ENCODE measurements at regions not wholly inside any gene's neighbourhood (a gene's known extent, or its start where the extent isn't known, plus 50 kb on each side); places are given as distances from the start of the nearest gene placed in this dataset.

DNA sequence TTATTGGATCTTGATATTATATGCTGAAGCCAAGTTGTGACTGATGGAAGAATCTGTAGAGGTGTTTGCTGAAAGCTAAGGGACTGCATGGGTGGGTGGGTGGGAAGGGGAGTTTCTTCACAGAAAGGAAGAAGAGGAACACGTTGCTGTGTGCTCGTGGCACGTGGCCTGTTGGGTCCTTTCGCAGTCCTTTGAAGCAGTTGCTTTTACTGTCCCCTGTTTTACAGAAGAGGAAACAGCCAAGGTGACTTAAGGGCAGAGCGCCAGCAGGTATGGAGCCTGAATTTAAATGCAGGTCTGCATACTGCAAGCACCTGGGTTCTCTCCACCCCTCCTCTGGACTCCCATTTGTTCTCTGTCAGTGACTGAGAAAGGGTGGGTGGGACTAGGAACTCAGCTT lies 59.4 kb upstream of the PRR23C start:
- H3K27me3 ChIP-seq (replicated peaks in 2 of 5; ENCODE audit: control insufficient read depth in 4 of 5, insufficient read depth in 5 of 5, low read length in 4 of 5) = peaks cover 0 to 13% (median 0%) of the 10 kb centered on the region in 5 experiments
- 68% methylated on average over 5 of the region's 5 CpGs for WGBS (ENCODE audit: insufficient coverage)
- CTCF ChIA-PET = no interaction called here

GRCh38 chr3:139105154-139105702 lies 60.5 kb upstream of the PRR23C start:
- DNase-seq = no peak
- POLR2A ChIA-PET = no interaction called here
- peaks cover 0 to 10% (median 0%) of the 10 kb centered on the region in 5 experiments for H3K27me3 ChIP-seq (replicated peaks in 2 of 5; ENCODE audit: control insufficient read depth in 4 of 5, insufficient read depth in 5 of 5, low read length in 4 of 5)
- H3K4me1 ChIP-seq (ENCODE audit: control extremely low read depth in 1 of 4, control insufficient read depth in 4 of 4, insufficient read depth in 4 of 4, low read length in 3 of 4) = no peaks in the 10 kb centered on the region
- H3K9me3 ChIP-seq (ENCODE audit: control extremely low read depth in 1 of 5, control insufficient read depth in 4 of 5, insufficient read depth in 2 of 5, low read depth in 1 of 5, low read length in 4 of 5) = no peaks in the 10 kb centered on the region
- CTCF ChIA-PET = no interaction called here
- WGBS (ENCODE audit: insufficient coverage) = 97% methylated on average over 6 of the region's 7 CpGs
- H3K4me3 ChIP-seq (ENCODE audit: control insufficient read depth in 1 of 7, extremely low read depth in 1 of 7, insufficient read depth in 4 of 7, low read depth in 2 of 7, low read length in 6 of 7) = no peak overlapping the region
- H3K36me3 ChIP-seq (ENCODE audit: control insufficient read depth in 4 of 4, insufficient read depth in 4 of 4, low read length in 3 of 4) = no peaks in the 10 kb centered on the region
- H3K27ac ChIP-seq (ENCODE audit: insufficient read depth in 1 of 2, low read depth in 1 of 2, low read length in 2 of 2, poor library complexity in 1 of 2, severe bottlenecking in 2 of 2) = no peak overlapping the region

More for the DNA sequence above, 59.4 kb upstream of the PRR23C start:
- DNase-seq = no peak
- no peak overlapping the region for H3K4me3 ChIP-seq (ENCODE audit: control insufficient read depth in 1 of 7, extremely low read depth in 1 of 7, insufficient read depth in 4 of 7, low read depth in 2 of 7, low read length in 6 of 7)
- no peaks in the 10 kb centered on the region for H3K36me3 ChIP-seq (ENCODE audit: control insufficient read depth in 4 of 4, insufficient read depth in 4 of 4, low read length in 3 of 4)
- POLR2A ChIA-PET = no interaction called here
- no peaks in the 10 kb centered on the region for H3K9me3 ChIP-seq (ENCODE audit: control extremely low read depth in 1 of 5, control insufficient read depth in 4 of 5, insufficient read depth in 2 of 5, low read depth in 1 of 5, low read length in 4 of 5)
- no peaks in the 10 kb centered on the region for H3K4me1 ChIP-seq (ENCODE audit: control extremely low read depth in 1 of 4, control insufficient read depth in 4 of 4, insufficient read depth in 4 of 4, low read length in 3 of 4)
- H3K27ac ChIP-seq (ENCODE audit: insufficient read depth in 1 of 2, low read depth in 1 of 2, low read length in 2 of 2, poor library complexity in 1 of 2, severe bottlenecking in 2 of 2) = no peak overlapping the region

GRCh38 chr3:139106013-139106932 lies 61.6 kb upstream of the PRR23C start:
- ChIA-PET POLR2A (no interaction called here), CTCF (no interaction called here)
- 86% methylated on average over 7 of the region's 7 CpGs for WGBS (ENCODE audit: insufficient coverage)
- Histone ChIP-seq H3K27me3 (replicated peaks in 2 of 5; ENCODE audit: control insufficient read depth in 4 of 5, insufficient read depth in 5 of 5, low read length in 4 of 5) (peaks cover 0 to 8% (median 0%) of the 10 kb centered on the region in 5 experiments), H3K36me3 (ENCODE audit: control insufficient read depth in 4 of 4, insufficient read depth in 4 of 4, low read length in 3 of 4) (no peaks in the 10 kb centered on the region), H3K9me3 (ENCODE audit: control extremely low read depth in 1 of 5, control insufficient read depth in 4 of 5, insufficient read depth in 2 of 5, low read depth in 1 of 5, low read length in 4 of 5) (no peaks in the 10 kb centered on the region), H3K4me1 (ENCODE audit: control extremely low read depth in 1 of 4, control insufficient read depth in 4 of 4, insufficient read depth in 4 of 4, low read length in 3 of 4) (no peaks in the 10 kb centered on the region), H3K4me3 (ENCODE audit: control insufficient read depth in 1 of 7, extremely low read depth in 1 of 7, insufficient read depth in 4 of 7, low read depth in 2 of 7, low read length in 6 of 7) (no peak overlapping the region), H3K27ac (ENCODE audit: insufficient read depth in 1 of 2, low read depth in 1 of 2, low read length in 2 of 2, poor library complexity in 1 of 2, severe bottlenecking in 2 of 2) (no peak overlapping the region)
- DNase-seq = no peak

- H3K27me3 ChIP-seq (replicated peaks in 2 of 5; ENCODE audit: control insufficient read depth in 4 of 5, insufficient read depth in 5 of 5, low read length in 4 of 5) = peaks cover 0 to 9% (median 0%) of the 10 kb centered on the region in 5 experiments
- no peak for DNase-seq
- H3K9me3 ChIP-seq (ENCODE audit: control extremely low read depth in 1 of 5, control insufficient read depth in 4 of 5, insufficient read depth in 2 of 5, low read depth in 1 of 5, low read length in 4 of 5) = no peaks in the 10 kb centered on the region
- ChIA-PET CTCF (no interaction called here), POLR2A (no interaction called here)
- H3K4me3 ChIP-seq (ENCODE audit: control insufficient read depth in 1 of 7, extremely low read depth in 1 of 7, insufficient read depth in 4 of 7, low read depth in 2 of 7, low read length in 6 of 7) = no peak overlapping the region
- no peaks in the 10 kb centered on the region for H3K36me3 ChIP-seq (ENCODE audit: control insufficient read depth in 4 of 4, insufficient read depth in 4 of 4, low read length in 3 of 4)
- no peaks in the 10 kb centered on the region for H3K4me1 ChIP-seq (ENCODE audit: control extremely low read depth in 1 of 4, control insufficient read depth in 4 of 4, insufficient read depth in 4 of 4, low read length in 3 of 4)
- H3K27ac ChIP-seq (ENCODE audit: insufficient read depth in 1 of 2, low read depth in 1 of 2, low read length in 2 of 2, poor library complexity in 1 of 2, severe bottlenecking in 2 of 2) = no peak overlapping the region
- 95% methylated on average over 11 of the region's 13 CpGs for WGBS (ENCODE audit: insufficient coverage)
Measured at GRCh38 chr3:139107424-139108252, 62.9 kb upstream of the PRR23C start.

DNA sequence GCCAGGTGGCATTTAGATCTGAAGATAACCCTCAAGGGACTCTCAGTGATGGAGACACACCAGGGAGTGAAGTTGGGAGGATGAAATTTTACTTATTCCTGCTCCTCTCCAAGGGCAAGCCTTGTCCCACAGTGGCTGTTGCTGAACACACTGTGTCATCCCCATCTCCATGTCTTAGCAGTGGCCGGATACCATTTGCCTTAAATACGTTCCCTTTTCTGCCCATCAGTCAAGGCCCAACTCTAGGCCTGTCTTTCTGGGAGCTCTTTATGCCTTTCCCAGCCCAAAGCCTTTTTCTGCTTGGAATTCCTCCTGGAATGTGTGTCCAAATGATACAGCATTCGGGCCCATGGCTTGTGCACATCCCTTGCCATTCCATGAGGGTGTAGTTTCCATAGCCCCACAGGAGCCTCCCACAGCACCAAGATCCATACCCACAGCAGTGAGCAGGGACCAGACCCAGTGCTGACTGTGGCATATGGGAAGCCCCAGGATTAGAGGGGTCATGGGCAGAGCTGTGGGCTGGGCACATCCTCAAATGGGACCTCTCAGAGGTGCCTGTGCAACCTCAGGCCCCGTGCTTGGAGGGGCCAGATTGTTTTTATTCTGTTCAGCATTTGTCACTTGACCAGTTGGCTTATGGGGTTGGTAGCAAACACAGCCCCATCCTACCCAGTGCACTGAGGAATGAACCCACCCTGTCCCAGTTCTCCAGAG lies 63.7 kb upstream of the PRR23C start:
- no peak overlapping the region for H3K4me3 ChIP-seq (ENCODE audit: control insufficient read depth in 1 of 7, extremely low read depth in 1 of 7, insufficient read depth in 4 of 7, low read depth in 2 of 7, low read length in 6 of 7)
- DNase-seq = no peak
- peaks cover 0 to 9% (median 0%) of the 10 kb centered on the region in 5 experiments for H3K27me3 ChIP-seq (replicated peaks in 2 of 5; ENCODE audit: control insufficient read depth in 4 of 5, insufficient read depth in 5 of 5, low read length in 4 of 5)
- H3K9me3 ChIP-seq (ENCODE audit: control extremely low read depth in 1 of 5, control insufficient read depth in 4 of 5, insufficient read depth in 2 of 5, low read depth in 1 of 5, low read length in 4 of 5) = no peaks in the 10 kb centered on the region
- CTCF ChIA-PET = interaction anchor here (1.3 kb wide), 1 partner anchor 221 kb away, joined by 5 read pairs; no protein-coding TSS in a partner anchor
- no peaks in the 10 kb centered on the region for H3K36me3 ChIP-seq (ENCODE audit: control insufficient read depth in 4 of 4, insufficient read depth in 4 of 4, low read length in 3 of 4)
- 96% methylated on average over 2 of the region's 4 CpGs for WGBS (ENCODE audit: insufficient coverage)
- H3K27ac ChIP-seq (ENCODE audit: insufficient read depth in 1 of 2, low read depth in 1 of 2, low read length in 2 of 2, poor library complexity in 1 of 2, severe bottlenecking in 2 of 2) = no peak overlapping the region
- H3K4me1 ChIP-seq (ENCODE audit: control extremely low read depth in 1 of 4, control insufficient read depth in 4 of 4, insufficient read depth in 4 of 4, low read length in 3 of 4) = no peaks in the 10 kb centered on the region
- POLR2A ChIA-PET = no interaction called here

GRCh38 chr3:139109271-139109670 lies 64.6 kb upstream of the PRR23C start:
- Histone ChIP-seq H3K36me3 (ENCODE audit: control insufficient read depth in 4 of 4, insufficient read depth in 4 of 4, low read length in 3 of 4) (no peaks in the 10 kb centered on the region), H3K27me3 (replicated peaks in 2 of 5; ENCODE audit: control insufficient read depth in 4 of 5, insufficient read depth in 5 of 5, low read length in 4 of 5) (peaks cover 0 to 9% (median 0%) of the 10 kb centered on the region in 5 experiments), H3K4me3 (ENCODE audit: control insufficient read depth in 1 of 7, extremely low read depth in 1 of 7, insufficient read depth in 4 of 7, low read depth in 2 of 7, low read length in 6 of 7) (no peak overlapping the region), H3K4me1 (ENCODE audit: control extremely low read depth in 1 of 4, control insufficient read depth in 4 of 4, insufficient read depth in 4 of 4, low read length in 3 of 4) (no peaks in the 10 kb centered on the region), H3K27ac (ENCODE audit: insufficient read depth in 1 of 2, low read depth in 1 of 2, low read length in 2 of 2, poor library complexity in 1 of 2, severe bottlenecking in 2 of 2) (no peak overlapping the region), H3K9me3 (ENCODE audit: control extremely low read depth in 1 of 5, control insufficient read depth in 4 of 5, insufficient read depth in 2 of 5, low read depth in 1 of 5, low read length in 4 of 5) (no peaks in the 10 kb centered on the region)
- ChIA-PET POLR2A (no interaction called here), CTCF (interaction anchor here (0.8 to 3.0 kb wide), 4 partner anchors 10 to 220 kb away, joined by 3 to 8 read pairs (median 4); no protein-coding TSS in a partner anchor)
- no peak for DNase-seq
- 83% methylated on average over 2 of the region's 5 CpGs for WGBS (ENCODE audit: insufficient coverage)

All from common myeloid progenitor, CD34-positive (primary cell).